A673 (cell line): ENCODE measurements at regions not wholly inside any gene's neighbourhood (a gene's known extent, or its start where the extent isn't known, plus 50 kb on each side); places are given as distances from the start of the nearest gene placed in this dataset.

Source experiments
- BruUV-seq: library from RNA; stranded (reverse); fragments of 400-500 nt; replicated peaks from 2 replicates; lab custom pipeline; 2021; lab: Mats Ljungman, UMichigan
- CTCF ChIA-PET: fragments of 300-600 bp; sonication (Branson Sonifier 250); formaldehyde crosslinking; loops from one replicate; lab custom pipeline; 2022; ENCODE audit warnings: antibody characterized with exemption; lab: Charles Lee
- POLR2A ChIA-PET: fragments of 300-600 bp; sonication (Branson Sonifier 250); formaldehyde crosslinking; loops from one replicate; lab custom pipeline; 2022; ENCODE audit warnings: antibody characterized with exemption; ENCODE audit not compliant: low non-redundant PET; lab: Charles Lee
- DNase-seq: peaks from one replicate; pipeline ENCODE4 v3.0.0-alpha.2; 2015; ENCODE audit warnings: low spot score
- H3K27ac ChIP-seq: fragments of 200-600 bp; sonication (generic); 2 replicates; pipeline ENCODE4 v1.5.1; 2016; ENCODE audit warnings: mixed run types, low read depth, mild to moderate bottlenecking, mixed read lengths, antibody characterized with exemption, low read length; ENCODE audit not compliant: poor library complexity, severe bottlenecking
- H3K27me3 ChIP-seq: fragments of 200-600 bp; sonication (generic); replicated peaks from 2 replicates; pipeline ENCODE4 v1.6.1; 2017; ENCODE audit warnings: mixed run types, low read depth, mild to moderate bottlenecking, mixed read lengths, antibody characterized with exemption, low read length; ENCODE audit not compliant: insufficient read depth, poor library complexity
- H3K36me3 ChIP-seq: fragments of 200-600 bp; sonication (generic); 2 replicates; pipeline ENCODE4 v1.6.1; 2016; ENCODE audit warnings: mixed run types, mild to moderate bottlenecking, mixed read lengths, antibody characterized with exemption, low read length; ENCODE audit not compliant: insufficient read depth, poor library complexity, severe bottlenecking
- H3K4me1 ChIP-seq: fragments of 200-600 bp; sonication (generic); 2 replicates; pipeline ENCODE4 v1.6.1; 2017; ENCODE audit warnings: mixed run types, mild to moderate bottlenecking, mixed read lengths, antibody characterized with exemption, low read length; ENCODE audit not compliant: insufficient read depth, poor library complexity, severe bottlenecking
- H3K4me3 ChIP-seq: fragments of 200-600 bp; sonication (generic); 2 replicates; pipeline ENCODE4 v1.5.1; 2016; ENCODE audit warnings: low read depth, mixed run types, mild to moderate bottlenecking, mixed read lengths, low read length; ENCODE audit not compliant: poor library complexity, severe bottlenecking
- H3K9me3 ChIP-seq: fragments of 200-600 bp; sonication (generic); 2 replicates; pipeline ENCODE4 v1.6.1; 2016; ENCODE audit warnings: mixed run types, low read depth, mild to moderate bottlenecking, mixed read lengths, antibody characterized with exemption, low read length; ENCODE audit not compliant: poor library complexity, severe bottlenecking
- EZH2 ChIP-seq: fragments of 200-600 bp; sonication (generic); IDR thresholded peaks from 2 replicates; pipeline ENCODE4 v1.6.1; 2017; ENCODE audit warnings: borderline replicate concordance, low read depth, mild to moderate bottlenecking, mixed read lengths, antibody characterized with exemption, low read length; ENCODE audit not compliant: poor library complexity, severe bottlenecking
- intact Hi-C: fragments of 100-400 bp; cut with micrococcal nuclease; formaldehyde crosslinking; loops from one replicate; pipeline ENCODE4 v1.10.0; 2022; ENCODE audit not compliant: unreplicated experiment
- TF ChIP-seq, protein P1 (sequence below): fragments of 300-800, 200-600 bp; sonication (generic); conservative IDR thresholded peaks from 2 replicates; pipeline ENCODE4 v1.5.1; 2017; ENCODE audit warnings: low read depth, mild to moderate bottlenecking, antibody characterized with exemption, low read length, moderate library complexity, mixed read lengths

DNA sequence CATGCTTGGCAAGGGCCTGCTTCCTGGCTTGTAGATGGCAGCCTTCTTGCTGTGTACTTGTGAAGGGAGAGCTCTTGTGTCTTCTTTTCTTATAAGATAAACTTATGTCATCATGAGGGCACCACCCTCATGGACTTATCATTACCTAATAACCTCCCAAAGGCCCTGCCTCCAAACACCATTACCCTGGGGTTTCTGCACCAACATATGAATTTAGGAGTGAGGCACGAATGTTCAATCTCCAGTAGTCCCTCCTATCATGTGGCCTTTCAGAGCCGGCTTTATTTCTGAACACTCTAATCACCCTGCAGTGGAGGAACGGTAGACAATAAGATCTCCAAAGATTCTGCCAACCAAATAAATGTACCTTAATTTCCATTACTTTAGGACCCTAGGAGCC is 144.3 kb downstream of the ABCC12 start:
- H3K4me3 ChIP-seq: no peak overlapping the region
- no peak for DNase-seq
- BruUV-seq: no TSS peak
- TF ChIP-seq, protein P1, sequence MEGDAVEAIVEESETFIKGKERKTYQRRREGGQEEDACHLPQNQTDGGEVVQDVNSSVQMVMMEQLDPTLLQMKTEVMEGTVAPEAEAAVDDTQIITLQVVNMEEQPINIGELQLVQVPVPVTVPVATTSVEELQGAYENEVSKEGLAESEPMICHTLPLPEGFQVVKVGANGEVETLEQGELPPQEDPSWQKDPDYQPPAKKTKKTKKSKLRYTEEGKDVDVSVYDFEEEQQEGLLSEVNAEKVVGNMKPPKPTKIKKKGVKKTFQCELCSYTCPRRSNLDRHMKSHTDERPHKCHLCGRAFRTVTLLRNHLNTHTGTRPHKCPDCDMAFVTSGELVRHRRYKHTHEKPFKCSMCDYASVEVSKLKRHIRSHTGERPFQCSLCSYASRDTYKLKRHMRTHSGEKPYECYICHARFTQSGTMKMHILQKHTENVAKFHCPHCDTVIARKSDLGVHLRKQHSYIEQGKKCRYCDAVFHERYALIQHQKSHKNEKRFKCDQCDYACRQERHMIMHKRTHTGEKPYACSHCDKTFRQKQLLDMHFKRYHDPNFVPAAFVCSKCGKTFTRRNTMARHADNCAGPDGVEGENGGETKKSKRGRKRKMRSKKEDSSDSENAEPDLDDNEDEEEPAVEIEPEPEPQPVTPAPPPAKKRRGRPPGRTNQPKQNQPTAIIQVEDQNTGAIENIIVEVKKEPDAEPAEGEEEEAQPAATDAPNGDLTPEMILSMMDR: no peak
- no peak for TF ChIP-seq EZH2
- no peaks in the 10 kb centered on the region for H3K27me3 ChIP-seq
- H3K36me3 ChIP-seq: no peaks in the 10 kb centered on the region
- POLR2A ChIA-PET: no interaction called here
- intact Hi-C loops: no loop called here
- no peaks in the 10 kb centered on the region for H3K4me1 ChIP-seq
- H3K9me3 ChIP-seq: no peaks in the 10 kb centered on the region
- CTCF ChIA-PET: no interaction called here
- no peak overlapping the region for H3K27ac ChIP-seq

DNA sequence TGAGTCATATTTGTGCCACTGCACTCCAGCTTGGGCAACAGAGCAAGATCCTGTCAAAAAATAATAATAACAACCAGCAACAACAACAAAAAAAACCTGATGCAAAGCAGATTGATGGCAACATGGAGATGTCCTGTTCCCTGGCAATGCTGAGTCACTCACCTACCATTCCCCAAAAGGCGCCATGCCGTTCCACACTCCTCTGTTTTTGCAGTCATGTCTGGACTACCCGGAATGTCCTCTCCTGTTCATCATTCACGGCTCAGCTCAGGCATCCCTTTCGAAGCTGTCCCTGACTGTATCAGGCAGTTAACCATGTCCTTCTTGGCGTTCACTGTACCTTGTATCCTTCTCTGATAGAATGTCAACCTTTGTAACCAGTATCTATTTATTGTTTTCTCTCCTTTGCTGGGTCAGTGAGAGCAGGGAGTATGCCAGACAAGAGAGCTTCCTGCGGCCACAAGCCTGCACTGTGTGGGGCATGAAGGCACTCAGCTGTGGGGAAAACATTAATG is 147.7 kb downstream of the ABCC12 start:
- no TSS peak for BruUV-seq
- Histone ChIP-seq H3K9me3 (no peaks in the 10 kb centered on the region), H3K4me1 (no peaks in the 10 kb centered on the region), H3K27ac (no peak overlapping the region), H3K36me3 (no peaks in the 10 kb centered on the region), H3K4me3 (no peak overlapping the region), H3K27me3 (no peaks in the 10 kb centered on the region)
- TF ChIP-seq, protein P1: no peak
- TF ChIP-seq EZH2: no peak
- CTCF ChIA-PET: no interaction called here
- no peak for DNase-seq
- intact Hi-C loops: no loop called here
- POLR2A ChIA-PET: no interaction called here

DNA sequence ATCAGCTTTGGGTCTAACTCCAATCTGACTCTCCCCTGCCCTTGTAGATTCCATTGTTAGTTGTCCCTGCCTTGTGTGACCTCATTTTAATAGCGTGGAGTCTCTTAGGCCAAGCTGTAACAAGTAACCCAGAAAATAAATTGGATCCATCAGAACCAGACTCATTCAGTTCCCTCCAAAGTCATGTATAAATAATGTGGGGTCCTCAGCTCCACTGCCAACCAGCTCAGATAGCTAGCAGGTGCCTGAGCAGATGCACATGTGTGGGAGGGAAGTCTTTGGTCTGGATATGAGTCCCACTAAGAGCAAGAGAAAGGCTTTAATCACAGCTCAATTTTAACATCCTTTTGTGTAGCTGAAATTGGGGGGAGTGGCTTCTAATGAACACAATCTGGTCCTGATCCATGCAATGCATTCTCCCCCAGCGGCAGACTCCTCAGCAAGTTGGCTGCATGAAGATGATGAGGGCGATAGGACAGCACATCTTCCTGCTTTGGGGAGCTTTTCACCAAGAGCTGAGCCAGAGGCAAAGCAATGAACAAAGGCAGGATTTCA is 151.6 kb downstream of the ABCC12 start:
- intact Hi-C loops: no loop called here
- no peak for DNase-seq
- BruUV-seq: no TSS peak
- ChIA-PET CTCF (no interaction called here), POLR2A (interaction anchor here (0.6 kb wide), 1 partner anchor 136 kb away, joined by 4 read pairs; no protein-coding TSS in a partner anchor)
- no peaks in the 10 kb centered on the region for H3K9me3 ChIP-seq
- no peaks in the 10 kb centered on the region for H3K4me1 ChIP-seq
- H3K36me3 ChIP-seq: no peaks in the 10 kb centered on the region
- no peak overlapping the region for H3K4me3 ChIP-seq
- no peak for TF ChIP-seq EZH2
- TF ChIP-seq, protein P1: no peak
- no peak overlapping the region for H3K27ac ChIP-seq
- no peaks in the 10 kb centered on the region for H3K27me3 ChIP-seq
